ENCODE measurements at regions not wholly inside any gene's neighbourhood (a gene's known extent, or its start where the extent isn't known, plus 50 kb on each side); places are given as distances from the start of the nearest gene placed in this dataset.

- DNase-seq (ENCODE audit: low read depth, low spot score): no peak
Observed at GRCh38 chr3:72490688-72491435, 357.4 kb downstream of the SHQ1 start.

GRCh38 chr3:72489901-72490300 is 358.3 kb downstream of the SHQ1 start:
- no peak for DNase-seq (ENCODE audit: low read depth, low spot score)

GRCh38 chr3:72488738-72489035 is 359.6 kb downstream of the SHQ1 start:
- no peak for DNase-seq (ENCODE audit: low read depth, low spot score)

- DNase-seq (ENCODE audit: low read depth, low spot score): no peak
Observed at GRCh38 chr3:72487946-72488737, 360.1 kb downstream of the SHQ1 start.

- DNase-seq (ENCODE audit: low read depth, low spot score): no peak
Observed at GRCh38 chr3:72487078-72487765, 361.0 kb downstream of the SHQ1 start.

GRCh38 chr3:72485641-72486040 is 362.6 kb downstream of the SHQ1 start:
- no peak for DNase-seq (ENCODE audit: low read depth, low spot score)

- DNase-seq (ENCODE audit: low read depth, low spot score): no peak
Observed at GRCh38 chr3:72483554-72484104, 364.6 kb downstream of the SHQ1 start.

- DNase-seq (ENCODE audit: low read depth, low spot score): no peak
Observed at GRCh38 chr3:72482589-72483321, 365.5 kb downstream of the SHQ1 start.

GRCh38 chr3:72481542-72481941 is 366.7 kb downstream of the SHQ1 start:
- DNase-seq (ENCODE audit: low read depth, low spot score): no peak

GRCh38 chr3:72480366-72480765 is 367.9 kb downstream of the SHQ1 start:
- DNase-seq (ENCODE audit: low read depth, low spot score): no peak

GRCh38 chr3:72479651-72480215 is 368.5 kb downstream of the SHQ1 start:
- no peak for DNase-seq (ENCODE audit: low read depth, low spot score)

GRCh38 chr3:72476139-72476483 is 372.1 kb downstream of the SHQ1 start:
- no peak for DNase-seq (ENCODE audit: low read depth, low spot score)

GRCh38 chr3:72475258-72476138 is 372.7 kb downstream of the SHQ1 start:
- DNase-seq (ENCODE audit: low read depth, low spot score): no peak

- no peak for DNase-seq (ENCODE audit: low read depth, low spot score)
Observed at GRCh38 chr3:72474775-72475174, 373.5 kb downstream of the SHQ1 start.

- DNase-seq (ENCODE audit: low read depth, low spot score): no peak
Observed at GRCh38 chr3:72473156-72473555, 375.1 kb downstream of the SHQ1 start.

- DNase-seq (ENCODE audit: low read depth, low spot score): no peak
Observed at GRCh38 chr3:72470904-72471417, 377.3 kb downstream of the SHQ1 start.

- DNase-seq (ENCODE audit: low read depth, low spot score): no peak
Observed at GRCh38 chr3:72465853-72466252, 382.4 kb downstream of the SHQ1 start.

GRCh38 chr3:72463083-72463482 is 385.2 kb downstream of the SHQ1 start:
- no peak for DNase-seq (ENCODE audit: low read depth, low spot score)

GRCh38 chr3:72462595-72463011 is 385.6 kb downstream of the SHQ1 start:
- DNase-seq (ENCODE audit: low read depth, low spot score): no peak

- DNase-seq (ENCODE audit: low read depth, low spot score): no peak
Observed at GRCh38 chr3:72461787-72462186, 386.5 kb downstream of the SHQ1 start.
